Astrocyte of the cerebellum (primary cell): ENCODE measurements at regions not wholly inside any gene's neighbourhood (a gene's known extent, or its start where the extent isn't known, plus 50 kb on each side); places are given as distances from the start of the nearest gene placed in this dataset.

ENCODE experiments used
- DNase-seq: peaks from one replicate; pipeline ENCODE4 v3.0.0-alpha.2; 2011; ENCODE audit warnings: low read depth
- H3K4me3 ChIP-seq: 2 replicates; pipeline ENCODE4 v1.5.1; 2011; ENCODE audit warnings: mild to moderate bottlenecking, low read depth, low read length, moderate library complexity
- CTCF ChIP-seq: IDR thresholded peaks from 2 replicates; pipeline ENCODE4 v1.5.1; 2012; ENCODE audit warnings: low read length, low read depth, moderate library complexity, mild to moderate bottlenecking; ENCODE audit errors: missing control alignments
- in situ Hi-C: cut with HindIII; loops from 2 replicates; pipeline ENCODE4 v1.10.0; 2017; ENCODE audit warnings: low sequenced_read_pairs

- no peak overlapping the region for H3K4me3 ChIP-seq
- no peak for DNase-seq
- in situ Hi-C loops, result no loop called here
- no peak for TF ChIP-seq CTCF
Observed at GRCh38 chr2:16154061-16154460, 213.7 kb downstream of the MYCN start.

GRCh38 chr2:16153754-16154035, 213.3 kb downstream of the MYCN start:
- in situ Hi-C loops, result no loop called here
- TF ChIP-seq CTCF, result no peak
- no peak for DNase-seq
- no peak overlapping the region for H3K4me3 ChIP-seq

GRCh38 chr2:16152928-16153753, 212.8 kb downstream of the MYCN start:
- TF ChIP-seq CTCF, result no peak
- in situ Hi-C loops, result no loop called here

GRCh38 chr2:16152071-16152927, 211.9 kb downstream of the MYCN start:
- in situ Hi-C loops, result no loop called here
- no peak for TF ChIP-seq CTCF

More at GRCh38 chr2:16152928-16153753, 212.8 kb downstream of the MYCN start:
- H3K4me3 ChIP-seq, result no peak overlapping the region
- no peak for DNase-seq

GRCh38 chr2:16151651-16152050, 211.3 kb downstream of the MYCN start:
- no peak overlapping the region for H3K4me3 ChIP-seq
- in situ Hi-C loops, result no loop called here
- no peak for TF ChIP-seq CTCF
- no peak for DNase-seq

More at GRCh38 chr2:16152071-16152927, 211.9 kb downstream of the MYCN start:
- H3K4me3 ChIP-seq, result no peak overlapping the region
- no peak for DNase-seq

- H3K4me3 ChIP-seq, result no peak overlapping the region
- DNase-seq, result no peak
- in situ Hi-C loops, result no loop called here
- TF ChIP-seq CTCF, result no peak
Observed at GRCh38 chr2:16151281-16151570, 210.9 kb downstream of the MYCN start.
